ENCODE measurements at regions not wholly inside any gene's neighbourhood (a gene's known extent, or its start where the extent isn't known, plus 50 kb on each side); places are given as distances from the start of the nearest gene placed in this dataset.
"Not testable (repeated sequence)": the region's sequence is repeated elsewhere in the genome, so short reads cannot be mapped to it uniquely, and the experiment has no call there.

GRCh38 chr4:103292959-103293358, 94.8 kb upstream of the CENPE start:
- TF ChIP-seq CTCF (IDR thresholded peaks at IDR 0.05; ENCODE audit: borderline replicate concordance, insufficient read depth, low read depth, low read length), result no peak
- no peak overlapping the region for H3K4me3 ChIP-seq (ENCODE audit: low read depth, low read length)

GRCh38 chr4:103292373-103292772, 94.2 kb upstream of the CENPE start:
- no peak overlapping the region for H3K4me3 ChIP-seq (ENCODE audit: low read depth, low read length)
- no peak for TF ChIP-seq CTCF (IDR thresholded peaks at IDR 0.05; ENCODE audit: borderline replicate concordance, insufficient read depth, low read depth, low read length)

- TF ChIP-seq CTCF (IDR thresholded peaks at IDR 0.05; ENCODE audit: borderline replicate concordance, insufficient read depth, low read depth, low read length), result no peak
- H3K4me3 ChIP-seq (ENCODE audit: low read depth, low read length), result no peak overlapping the region
Measured at GRCh38 chr4:103289186-103289585, 91.0 kb upstream of the CENPE start.

GRCh38 chr4:103272174-103272573, 74.0 kb upstream of the CENPE start:
- H3K4me3 ChIP-seq (ENCODE audit: low read depth, low read length), result no peak overlapping the region
- no peak for TF ChIP-seq CTCF (IDR thresholded peaks at IDR 0.05; ENCODE audit: borderline replicate concordance, insufficient read depth, low read depth, low read length)

GRCh38 chr4:103268746-103269145, 70.6 kb upstream of the CENPE start:
- no peak overlapping the region for H3K4me3 ChIP-seq (ENCODE audit: low read depth, low read length)
- TF ChIP-seq CTCF (IDR thresholded peaks at IDR 0.05; ENCODE audit: borderline replicate concordance, insufficient read depth, low read depth, low read length), result no peak

- no peak overlapping the region for H3K4me3 ChIP-seq (ENCODE audit: low read depth, low read length)
- TF ChIP-seq CTCF (IDR thresholded peaks at IDR 0.05; ENCODE audit: borderline replicate concordance, insufficient read depth, low read depth, low read length), result no peak
Measured at GRCh38 chr4:103264905-103265304, 66.8 kb upstream of the CENPE start.

- H3K4me3 ChIP-seq (ENCODE audit: low read depth, low read length), result not testable (repeated sequence)
Measured at GRCh38 chr4:103256068-103256467, 57.9 kb upstream of the CENPE start.

Data from GM12875 (cell line).